ENCODE measurements at regions not wholly inside any gene's neighbourhood (a gene's known extent, or its start where the extent isn't known, plus 50 kb on each side); places are given as distances from the start of the nearest gene placed in this dataset.

DNA sequence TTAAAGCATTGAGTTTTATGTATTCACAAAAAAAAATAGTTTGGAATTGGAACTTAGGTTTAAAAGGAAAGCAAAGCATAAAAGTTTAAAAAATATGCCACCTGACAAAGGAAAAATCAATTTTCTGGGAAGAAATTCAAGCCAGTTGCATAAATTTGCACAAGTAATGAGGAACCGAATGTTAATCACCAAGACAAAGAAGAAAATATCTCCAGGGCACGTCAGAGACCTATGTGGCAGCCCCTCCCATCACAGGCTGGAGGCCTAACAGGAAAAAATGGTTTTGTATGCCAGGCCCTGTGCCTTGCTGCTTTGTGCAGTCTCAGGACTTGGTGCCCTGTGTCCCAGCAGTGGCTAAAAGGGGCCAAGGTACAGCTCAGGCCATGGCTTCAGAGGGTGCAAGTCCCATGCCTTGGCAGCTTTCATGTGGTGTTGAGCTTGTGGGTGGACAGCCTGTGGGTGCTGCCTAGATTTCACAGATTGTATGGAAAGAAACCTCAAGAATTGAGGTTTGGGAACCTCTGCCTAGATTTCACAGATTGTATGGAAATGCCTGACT, 767.2 kb upstream of the SLC10A2 start:
- H3K4me3 ChIP-seq (ENCODE audit: low read depth, low read length): no peak overlapping the region
- TF ChIP-seq, protein P1, sequence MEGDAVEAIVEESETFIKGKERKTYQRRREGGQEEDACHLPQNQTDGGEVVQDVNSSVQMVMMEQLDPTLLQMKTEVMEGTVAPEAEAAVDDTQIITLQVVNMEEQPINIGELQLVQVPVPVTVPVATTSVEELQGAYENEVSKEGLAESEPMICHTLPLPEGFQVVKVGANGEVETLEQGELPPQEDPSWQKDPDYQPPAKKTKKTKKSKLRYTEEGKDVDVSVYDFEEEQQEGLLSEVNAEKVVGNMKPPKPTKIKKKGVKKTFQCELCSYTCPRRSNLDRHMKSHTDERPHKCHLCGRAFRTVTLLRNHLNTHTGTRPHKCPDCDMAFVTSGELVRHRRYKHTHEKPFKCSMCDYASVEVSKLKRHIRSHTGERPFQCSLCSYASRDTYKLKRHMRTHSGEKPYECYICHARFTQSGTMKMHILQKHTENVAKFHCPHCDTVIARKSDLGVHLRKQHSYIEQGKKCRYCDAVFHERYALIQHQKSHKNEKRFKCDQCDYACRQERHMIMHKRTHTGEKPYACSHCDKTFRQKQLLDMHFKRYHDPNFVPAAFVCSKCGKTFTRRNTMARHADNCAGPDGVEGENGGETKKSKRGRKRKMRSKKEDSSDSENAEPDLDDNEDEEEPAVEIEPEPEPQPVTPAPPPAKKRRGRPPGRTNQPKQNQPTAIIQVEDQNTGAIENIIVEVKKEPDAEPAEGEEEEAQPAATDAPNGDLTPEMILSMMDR (IDR thresholded peaks at IDR 0.05; ENCODE audit: low read depth, low read length): no peak
- TF ChIP-seq POLR2A (IDR thresholded peaks at IDR 0.05; ENCODE audit: extremely low read depth, insufficient read length): no peak
- TF ChIP-seq, protein P2, sequence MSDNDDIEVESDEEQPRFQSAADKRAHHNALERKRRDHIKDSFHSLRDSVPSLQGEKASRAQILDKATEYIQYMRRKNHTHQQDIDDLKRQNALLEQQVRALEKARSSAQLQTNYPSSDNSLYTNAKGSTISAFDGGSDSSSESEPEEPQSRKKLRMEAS (IDR thresholded peaks at IDR 0.05; ENCODE audit: low read depth, low read length): no peak
- TF ChIP-seq MYC (IDR thresholded peaks at IDR 0.05; ENCODE audit: low read depth, low read length): no peak
- no peak for DNase-seq (ENCODE audit: low read depth)

DNA sequence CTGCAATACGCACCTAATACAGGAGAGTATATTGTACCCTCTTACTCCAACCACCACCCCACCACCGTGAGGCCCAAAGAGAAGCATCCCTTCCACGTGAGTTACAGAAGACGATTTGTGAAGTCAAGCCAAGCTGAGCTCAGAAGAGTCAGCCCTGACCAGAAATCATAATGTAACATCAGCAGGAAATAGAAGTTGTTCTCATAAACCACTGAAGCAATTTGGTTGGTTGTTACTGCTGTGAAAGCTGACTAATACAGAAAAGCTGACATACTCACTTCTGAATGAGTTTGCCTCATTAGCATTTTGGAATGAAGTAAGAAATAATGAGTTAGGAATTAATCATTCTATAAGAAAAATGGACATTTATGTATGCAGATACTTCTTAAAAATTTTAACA, 749.4 kb upstream of the SLC10A2 start:
- TF ChIP-seq MYC (IDR thresholded peaks at IDR 0.05; ENCODE audit: low read depth, low read length) (no peak), POLR2A (IDR thresholded peaks at IDR 0.05; ENCODE audit: extremely low read depth, insufficient read length) (no peak)
- TF ChIP-seq, protein P2 (IDR thresholded peaks at IDR 0.05; ENCODE audit: low read depth, low read length): no peak
- TF ChIP-seq, protein P1 (IDR thresholded peaks at IDR 0.05; ENCODE audit: low read depth, low read length): no peak
- no peak overlapping the region for H3K4me3 ChIP-seq (ENCODE audit: low read depth, low read length)
- DNase-seq (ENCODE audit: low read depth): no peak

DNA sequence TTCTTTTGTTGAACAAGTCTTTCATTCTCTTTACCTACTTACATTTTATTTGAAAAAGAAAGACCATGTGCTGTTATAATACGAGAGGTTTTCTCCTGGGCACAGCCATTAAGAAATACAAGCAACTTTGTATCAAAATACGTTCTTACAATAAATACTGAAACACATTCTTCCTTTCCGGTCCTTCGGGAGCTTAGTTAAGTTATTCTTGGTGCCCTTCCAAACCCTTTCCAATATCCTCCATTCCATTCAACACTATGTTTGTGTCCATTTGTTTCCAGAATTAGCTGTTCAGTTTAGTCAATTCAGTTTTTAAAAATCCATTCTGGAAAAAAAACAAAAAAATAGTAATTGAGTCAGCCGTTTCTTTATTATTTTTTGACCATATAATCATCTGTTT, 746.8 kb upstream of the SLC10A2 start:
- H3K4me3 ChIP-seq (ENCODE audit: low read depth, low read length): no peak overlapping the region
- DNase-seq (ENCODE audit: low read depth): no peak
- TF ChIP-seq, protein P2 (IDR thresholded peaks at IDR 0.05; ENCODE audit: low read depth, low read length): no peak
- TF ChIP-seq, protein P1 (IDR thresholded peaks at IDR 0.05; ENCODE audit: low read depth, low read length): no peak
- no peak for TF ChIP-seq POLR2A (IDR thresholded peaks at IDR 0.05; ENCODE audit: extremely low read depth, insufficient read length)
- no peak for TF ChIP-seq MYC (IDR thresholded peaks at IDR 0.05; ENCODE audit: low read depth, low read length)

DNA sequence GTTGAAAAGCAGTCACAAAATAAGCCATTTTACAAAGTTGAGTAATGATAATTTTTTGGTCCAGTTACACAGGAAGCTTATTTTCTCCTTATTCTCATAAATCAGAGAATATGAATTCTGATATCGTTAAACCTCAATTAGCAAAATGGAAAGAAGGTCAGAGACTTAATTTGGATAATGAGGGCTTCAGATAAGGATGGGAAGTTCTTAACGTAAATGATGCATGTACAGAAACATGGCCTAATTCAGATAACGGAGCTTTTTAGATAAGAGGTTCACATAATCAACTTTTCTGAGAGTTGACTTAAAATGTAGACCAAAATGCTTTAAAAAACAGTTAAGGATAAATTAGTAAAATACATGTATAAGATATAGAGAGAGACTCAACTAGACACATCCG, 746.3 kb upstream of the SLC10A2 start:
- TF ChIP-seq MYC (IDR thresholded peaks at IDR 0.05; ENCODE audit: low read depth, low read length): no peak
- TF ChIP-seq, protein P2 (IDR thresholded peaks at IDR 0.05; ENCODE audit: low read depth, low read length): no peak
- no peak for TF ChIP-seq POLR2A (IDR thresholded peaks at IDR 0.05; ENCODE audit: extremely low read depth, insufficient read length)
- TF ChIP-seq, protein P1 (IDR thresholded peaks at IDR 0.05; ENCODE audit: low read depth, low read length): no peak
- no peak overlapping the region for H3K4me3 ChIP-seq (ENCODE audit: low read depth, low read length)
- no peak for DNase-seq (ENCODE audit: low read depth)

DNA sequence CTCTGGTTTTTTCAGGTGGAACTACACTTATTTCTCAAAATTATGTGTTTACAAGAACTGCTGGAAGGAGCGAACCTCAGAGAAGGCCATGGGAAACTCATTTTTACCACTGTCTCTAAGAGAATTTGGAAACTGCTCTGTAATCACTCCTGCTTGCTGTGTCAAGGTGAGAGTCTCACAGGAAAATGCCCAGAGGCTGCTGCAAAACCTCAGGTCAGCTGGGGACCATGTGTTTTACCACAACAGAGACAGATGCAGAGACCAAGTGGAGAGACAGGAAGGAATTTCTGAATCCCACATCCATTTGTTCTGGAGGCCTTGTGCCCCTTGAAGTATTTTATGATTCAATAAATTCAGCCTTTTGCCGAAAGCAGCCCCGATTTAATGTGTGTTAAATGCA, 743.8 kb upstream of the SLC10A2 start:
- TF ChIP-seq POLR2A (IDR thresholded peaks at IDR 0.05; ENCODE audit: extremely low read depth, insufficient read length): no peak
- TF ChIP-seq, protein P1 (IDR thresholded peaks at IDR 0.05; ENCODE audit: low read depth, low read length): no peak
- TF ChIP-seq, protein P2 (IDR thresholded peaks at IDR 0.05; ENCODE audit: low read depth, low read length): no peak
- TF ChIP-seq MYC (IDR thresholded peaks at IDR 0.05; ENCODE audit: low read depth, low read length): no peak
- no peak overlapping the region for H3K4me3 ChIP-seq (ENCODE audit: low read depth, low read length)
- DNase-seq (ENCODE audit: low read depth): no peak

Data from NB4 (cell line).